Stimulated activated CD4-positive, alpha-beta T cell treated with anti-CD3 and anti-CD28 coated beads, TNF-alpha, amount 100 ng/mL, for 4 hours (primary cell): ENCODE measurements at regions not wholly inside any gene's neighbourhood (a gene's known extent, or its start where the extent isn't known, plus 50 kb on each side); places are given as distances from the start of the nearest gene placed in this dataset.

Experiments
- DNase-seq, 3 experiments: peaks; one replicate each; pipeline ENCODE4 v3.0.0-alpha.2; 2020; ENCODE audit warnings: low read depth in 3 of 3

GRCh38 chr4:140316799-140317198 lies 56.6 kb upstream of the SCOC start:
- DNase-seq = no peak

GRCh38 chr4:140315970-140316369 lies 57.5 kb upstream of the SCOC start:
- no peak for DNase-seq

GRCh38 chr4:140315438-140315837 lies 58.0 kb upstream of the SCOC start:
- no peak for DNase-seq

GRCh38 chr4:140315019-140315418 lies 58.4 kb upstream of the SCOC start:
- no peak for DNase-seq

GRCh38 chr4:140312100-140312499 lies 61.3 kb upstream of the SCOC start:
- DNase-seq = no peak

GRCh38 chr4:140311257-140311835 lies 62.1 kb upstream of the SCOC start:
- DNase-seq = no peak

- DNase-seq = no peak
Measured at GRCh38 chr4:140309124-140309870, 64.1 kb upstream of the SCOC start.

- DNase-seq = no peak
Measured at GRCh38 chr4:140308366-140309123, 64.9 kb upstream of the SCOC start.

- no peak for DNase-seq
Measured at GRCh38 chr4:140305053-140305452, 68.4 kb upstream of the SCOC start.

GRCh38 chr4:140304346-140304745 lies 69.1 kb upstream of the SCOC start:
- no peak for DNase-seq

GRCh38 chr4:140302151-140302859 lies 71.1 kb upstream of the SCOC start:
- no peak for DNase-seq

GRCh38 chr4:140300271-140300970 lies 73.0 kb upstream of the SCOC start:
- no peak for DNase-seq

GRCh38 chr4:140298001-140298400 lies 75.4 kb upstream of the SCOC start:
- no peak for DNase-seq

GRCh38 chr4:140297221-140297570 lies 76.2 kb upstream of the SCOC start:
- no peak for DNase-seq

GRCh38 chr4:140296335-140297220 lies 76.9 kb upstream of the SCOC start:
- DNase-seq = no peak

- DNase-seq = no peak
Measured at GRCh38 chr4:140293979-140294378, 79.5 kb upstream of the SCOC start.

GRCh38 chr4:140291259-140291658 lies 82.2 kb upstream of the SCOC start:
- no peak for DNase-seq

- DNase-seq = no peak
Measured at GRCh38 chr4:140289486-140289885, 84.0 kb upstream of the SCOC start.

GRCh38 chr4:140286456-140286855 lies 87.0 kb upstream of the SCOC start:
- DNase-seq = no peak

GRCh38 chr4:140284456-140284855 lies 89.0 kb upstream of the SCOC start:
- no peak for DNase-seq
